HUES64 (cell line): ENCODE measurements at regions not wholly inside any gene's neighbourhood (a gene's known extent, or its start where the extent isn't known, plus 50 kb on each side); places are given as distances from the start of the nearest gene placed in this dataset.

Source experiments
- H3K27ac ChIP-seq: 2 replicates; pipeline ENCODE4 v1.7.0; 2013; ENCODE audit warnings: low read depth, low read length, inconsistent platforms
- H3K27me3 ChIP-seq: 2 replicates; pipeline ENCODE4 v1.6.1; 2013; ENCODE audit warnings: mild to moderate bottlenecking, low read length; ENCODE audit not compliant: insufficient read depth
- H3K36me3 ChIP-seq: 2 replicates; pipeline ENCODE4 v1.6.1; 2013; ENCODE audit warnings: mild to moderate bottlenecking, low read length; ENCODE audit not compliant: insufficient read depth
- H3K4me1 ChIP-seq: 2 replicates; pipeline ENCODE4 v1.6.1; 2013; ENCODE audit warnings: mild to moderate bottlenecking, low read length, moderate library complexity; ENCODE audit not compliant: insufficient read depth
- H3K4me3 ChIP-seq: 2 replicates; pipeline ENCODE4 v1.5.1; 2013; ENCODE audit warnings: mild to moderate bottlenecking, low read length, moderate library complexity
- H3K9ac ChIP-seq: 2 replicates; pipeline ENCODE4 v1.6.1; 2013; ENCODE audit warnings: mild to moderate bottlenecking, low read depth, low read length
- H3K9me3 ChIP-seq: 2 replicates; pipeline ENCODE4 v1.6.1; 2013; ENCODE audit warnings: low read depth, low read length; ENCODE audit not compliant: insufficient read depth
- WGBS: fragments of 150-250, 120-280 bp; methylation state at CpG from one replicate; pipeline ENCODE4 v1.1.7; 2013; ENCODE audit warnings: missing lambda C conversion rate; 5-methylcytosine and 5-hydroxymethylcytosine counted together

DNA sequence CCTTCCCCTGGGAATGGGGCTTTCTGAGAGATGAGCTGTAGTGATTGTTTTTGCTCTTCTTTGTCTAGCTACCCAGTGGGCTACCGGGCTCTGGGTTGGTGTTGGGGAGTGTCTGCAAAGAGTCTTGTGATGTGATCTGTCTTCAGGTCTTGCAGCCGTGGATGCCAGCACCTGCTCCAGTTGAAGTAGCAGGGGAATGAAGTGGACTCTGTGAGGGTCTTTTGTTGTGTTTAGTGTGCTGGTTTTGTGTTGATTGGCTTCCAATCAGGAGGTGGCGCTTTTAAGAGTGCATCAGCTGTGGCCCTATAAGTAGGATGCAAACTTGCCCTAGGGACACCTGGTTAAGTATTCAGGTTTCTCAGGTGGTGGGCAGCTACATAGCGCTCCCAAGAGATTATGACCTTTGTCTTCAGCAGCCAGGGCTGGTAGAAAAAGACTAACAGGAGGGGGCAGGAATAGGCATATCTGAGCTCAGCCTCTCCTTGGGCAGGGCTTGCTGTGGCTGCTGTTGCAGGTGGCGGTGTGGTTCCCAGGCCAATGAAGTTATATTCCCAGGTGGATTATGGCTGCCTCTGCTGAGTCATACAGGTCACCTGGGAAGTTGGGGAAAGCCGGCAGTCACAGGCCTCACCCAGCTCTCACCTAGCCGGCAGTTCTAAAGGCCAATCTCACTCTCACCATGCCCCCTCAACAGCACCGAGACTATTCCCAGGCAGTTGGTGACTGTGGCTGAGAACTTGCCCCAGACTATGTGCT lies 315.7 kb upstream of the C11orf87 start:
- 68% methylated on average over 8 of the region's 8 CpGs for WGBS
- Histone ChIP-seq H3K27ac (peak overlapping the region; percentile 88), H3K27me3 (no peaks in the 10 kb centered on the region), H3K4me1 (peaks cover 21% of the 10 kb centered on the region), H3K4me3 (no peak overlapping the region), H3K36me3 (no peaks in the 10 kb centered on the region), H3K9me3 (no peaks in the 10 kb centered on the region; the same call in 1 of the 2 replicates), H3K9ac (0 out of 2 replicates have a peak overlapping the region, but pooled peaks have one; percentile 41)

DNA sequence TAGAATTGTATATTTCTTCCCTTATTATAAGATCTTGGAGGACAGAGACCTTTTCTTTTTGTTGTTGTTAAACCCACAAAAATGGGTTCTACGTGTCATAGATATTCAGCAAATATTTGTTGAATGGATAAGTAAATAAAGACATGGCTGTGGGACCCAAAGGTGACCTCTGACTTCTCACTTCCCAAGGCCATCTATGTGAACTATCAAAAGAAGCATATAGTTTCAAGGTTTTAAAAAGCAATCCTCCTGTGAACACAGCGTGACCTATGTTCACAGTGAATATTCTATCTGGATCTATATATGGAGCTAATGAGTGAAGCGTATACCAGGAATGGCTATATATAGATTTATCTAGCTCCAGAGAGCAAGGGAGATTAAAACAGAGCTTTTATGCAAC lies 312.8 kb upstream of the C11orf87 start:
- Histone ChIP-seq H3K9me3 (no peaks in the 10 kb centered on the region), H3K9ac (no peak overlapping the region), H3K36me3 (no peaks in the 10 kb centered on the region), H3K27me3 (no peaks in the 10 kb centered on the region), H3K4me1 (peaks cover 36% of the 10 kb centered on the region), H3K27ac (no peak overlapping the region), H3K4me3 (no peak overlapping the region)
- 92% methylated on average over 3 of the region's 3 CpGs for WGBS

DNA sequence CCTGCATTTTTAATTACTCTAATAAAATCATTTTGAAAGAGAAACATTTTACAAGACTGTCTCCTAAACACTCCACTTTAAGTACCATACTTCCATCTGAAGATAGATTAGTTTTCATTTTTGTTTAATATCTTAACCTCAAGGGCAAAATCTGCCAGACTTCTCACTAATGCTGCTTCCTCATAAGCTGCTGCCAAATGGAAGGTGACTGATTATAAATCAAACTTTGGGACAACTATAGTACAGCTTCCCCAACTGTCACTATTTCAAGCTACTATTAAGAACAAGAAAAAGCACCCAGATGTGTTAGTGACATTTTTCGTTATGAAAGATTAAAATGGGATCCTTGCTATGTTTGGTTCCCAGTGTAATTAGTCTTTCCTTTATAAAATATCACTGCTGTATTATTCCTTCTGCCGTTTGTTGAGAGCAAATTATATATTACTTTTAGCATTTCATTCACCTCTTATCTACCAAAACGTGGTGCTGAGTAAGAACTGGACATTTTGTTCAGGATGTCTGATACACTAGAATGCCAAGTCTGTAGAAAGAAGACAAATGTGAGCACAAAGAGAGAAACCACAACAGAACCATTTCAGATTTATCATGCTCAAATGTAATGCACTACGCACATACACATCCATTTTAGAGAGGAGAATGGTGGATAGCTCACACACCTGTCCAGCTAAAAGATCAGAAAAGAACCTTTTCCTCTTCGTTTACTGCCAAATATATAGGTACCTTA lies 312.2 kb upstream of the C11orf87 start:
- no peaks in the 10 kb centered on the region for H3K9me3 ChIP-seq
- H3K36me3 ChIP-seq = no peaks in the 10 kb centered on the region
- peaks cover 36% of the 10 kb centered on the region for H3K4me1 ChIP-seq
- WGBS = 95% methylated on average over 3 of the region's 5 CpGs
- no peak overlapping the region for H3K9ac ChIP-seq
- no peaks in the 10 kb centered on the region for H3K27me3 ChIP-seq
- no peak overlapping the region for H3K27ac ChIP-seq
- no peak overlapping the region for H3K4me3 ChIP-seq

DNA sequence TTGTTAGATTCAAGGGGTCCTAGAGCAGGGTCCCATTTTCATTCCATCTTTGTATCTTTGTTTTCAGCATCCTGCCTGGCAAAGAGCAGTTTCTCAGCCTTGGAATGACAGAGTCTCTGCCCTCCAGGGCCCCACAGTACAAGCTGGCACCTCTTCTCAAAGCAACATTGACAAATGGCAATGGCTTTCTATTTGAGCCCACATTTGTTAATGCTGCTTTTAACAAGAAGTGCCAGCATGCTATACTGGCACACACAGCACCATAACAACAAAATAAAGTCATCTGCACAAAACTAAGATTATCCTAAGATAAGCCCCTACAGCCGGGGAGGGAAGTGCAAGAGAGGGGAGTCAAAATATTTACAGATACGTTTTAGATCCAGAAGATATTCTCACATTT lies 309.7 kb upstream of the C11orf87 start:
- 76% methylated on average over 2 of the region's 2 CpGs for WGBS
- no peak overlapping the region for H3K4me3 ChIP-seq
- H3K27me3 ChIP-seq = no peaks in the 10 kb centered on the region
- no peaks in the 10 kb centered on the region for H3K36me3 ChIP-seq
- peaks cover 15% of the 10 kb centered on the region for H3K4me1 ChIP-seq
- H3K9ac ChIP-seq = no peak overlapping the region
- no peaks in the 10 kb centered on the region for H3K9me3 ChIP-seq
- H3K27ac ChIP-seq = no peak overlapping the region

DNA sequence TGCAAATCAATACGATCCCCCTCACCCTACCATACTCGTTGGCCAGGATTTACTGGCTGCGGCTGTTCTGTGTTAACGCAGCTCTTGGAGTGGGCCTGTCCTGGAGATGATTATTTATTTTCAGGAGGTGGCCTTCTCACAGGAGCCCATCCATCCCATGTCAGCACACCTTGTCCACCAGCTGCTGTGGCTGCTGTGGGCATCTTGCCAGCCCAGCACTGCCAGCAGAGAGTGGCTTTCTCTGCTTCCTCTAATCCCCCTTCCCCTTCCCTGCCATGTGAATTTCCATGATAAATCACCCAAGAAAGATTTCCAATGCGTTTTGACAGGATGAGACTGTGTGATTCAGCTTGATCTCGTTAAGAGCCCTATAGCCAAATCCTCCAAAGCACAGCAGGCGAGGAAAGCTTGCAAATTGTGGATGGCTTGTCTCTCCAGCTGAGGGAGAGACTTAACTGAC lies 309.1 kb upstream of the C11orf87 start:
- Histone ChIP-seq H3K9me3 (no peaks in the 10 kb centered on the region), H3K36me3 (no peaks in the 10 kb centered on the region), H3K4me3 (no peak overlapping the region), H3K4me1 (peaks cover 15% of the 10 kb centered on the region), H3K27ac (no peak overlapping the region), H3K9ac (no peak overlapping the region), H3K27me3 (no peaks in the 10 kb centered on the region)
- 53% methylated on average over 7 of the region's 7 CpGs for WGBS

DNA sequence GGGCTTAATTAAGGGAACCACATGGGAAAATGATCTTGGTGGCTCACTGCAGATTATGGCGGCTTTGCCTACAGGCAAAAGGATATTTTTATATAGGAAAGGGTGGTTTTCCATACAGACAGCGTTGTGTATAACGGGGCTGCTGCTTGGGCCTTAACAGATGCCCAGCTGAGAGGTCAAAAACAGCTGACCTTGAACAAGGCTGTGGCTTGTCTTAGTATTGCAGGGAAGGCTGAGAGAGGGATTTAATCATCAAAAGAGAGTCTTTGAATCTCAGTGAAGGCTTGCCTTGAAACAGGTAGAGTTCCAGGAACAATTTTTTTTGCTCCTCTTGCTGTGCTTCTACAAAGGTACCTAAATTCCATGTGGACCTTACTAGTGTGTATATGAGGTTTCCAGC lies 301.6 kb upstream of the C11orf87 start:
- 76% methylated on average over 3 of the region's 3 CpGs for WGBS
- Histone ChIP-seq H3K4me3 (no peak overlapping the region), H3K27me3 (no peaks in the 10 kb centered on the region), H3K27ac (no peak overlapping the region), H3K36me3 (no peaks in the 10 kb centered on the region), H3K4me1 (peaks cover 28% of the 10 kb centered on the region), H3K9ac (no peak overlapping the region), H3K9me3 (no peaks in the 10 kb centered on the region)

DNA sequence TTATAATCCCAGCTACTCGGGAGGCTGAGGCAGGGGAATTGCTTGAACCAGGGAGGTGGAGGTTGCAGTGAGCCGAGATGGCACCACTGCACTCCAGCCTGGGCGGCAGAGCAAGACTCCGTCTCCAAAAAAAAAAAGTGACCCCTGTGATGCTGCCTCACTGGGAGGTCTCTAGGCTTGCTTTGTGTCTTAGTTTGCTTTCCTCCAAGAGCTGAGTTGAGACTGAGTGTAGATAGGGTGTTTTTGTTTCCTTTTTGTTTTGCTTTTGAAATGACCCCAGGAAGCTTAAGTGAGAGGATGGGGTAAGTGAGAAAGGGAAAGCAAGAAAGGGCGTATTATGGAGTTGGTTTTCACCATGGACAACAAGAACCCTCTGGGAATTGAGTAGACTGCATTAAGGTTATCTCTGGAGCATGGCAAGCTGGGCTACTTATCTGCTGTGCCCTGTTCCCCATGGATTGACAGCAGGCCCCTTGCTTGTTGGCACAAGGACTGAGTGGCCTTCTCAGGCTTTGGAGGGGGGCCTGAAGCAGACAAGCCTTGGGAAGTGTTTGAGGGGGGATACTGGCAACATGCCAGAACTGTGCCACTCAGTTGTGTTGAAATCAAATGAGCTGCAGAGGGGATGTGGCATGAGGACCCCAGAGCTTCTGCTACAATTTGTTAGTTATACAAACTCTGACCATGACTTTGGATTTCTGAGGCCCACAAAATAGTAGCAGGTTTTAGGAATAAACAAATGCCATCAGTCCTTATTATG lies 300.6 kb upstream of the C11orf87 start:
- Histone ChIP-seq H3K27ac (no peak overlapping the region), H3K4me1 (peaks cover 28% of the 10 kb centered on the region), H3K9ac (no peak overlapping the region), H3K36me3 (no peaks in the 10 kb centered on the region), H3K27me3 (no peaks in the 10 kb centered on the region), H3K4me3 (no peak overlapping the region), H3K9me3 (no peaks in the 10 kb centered on the region)
- WGBS = 70% methylated on average over 5 of the region's 5 CpGs

DNA sequence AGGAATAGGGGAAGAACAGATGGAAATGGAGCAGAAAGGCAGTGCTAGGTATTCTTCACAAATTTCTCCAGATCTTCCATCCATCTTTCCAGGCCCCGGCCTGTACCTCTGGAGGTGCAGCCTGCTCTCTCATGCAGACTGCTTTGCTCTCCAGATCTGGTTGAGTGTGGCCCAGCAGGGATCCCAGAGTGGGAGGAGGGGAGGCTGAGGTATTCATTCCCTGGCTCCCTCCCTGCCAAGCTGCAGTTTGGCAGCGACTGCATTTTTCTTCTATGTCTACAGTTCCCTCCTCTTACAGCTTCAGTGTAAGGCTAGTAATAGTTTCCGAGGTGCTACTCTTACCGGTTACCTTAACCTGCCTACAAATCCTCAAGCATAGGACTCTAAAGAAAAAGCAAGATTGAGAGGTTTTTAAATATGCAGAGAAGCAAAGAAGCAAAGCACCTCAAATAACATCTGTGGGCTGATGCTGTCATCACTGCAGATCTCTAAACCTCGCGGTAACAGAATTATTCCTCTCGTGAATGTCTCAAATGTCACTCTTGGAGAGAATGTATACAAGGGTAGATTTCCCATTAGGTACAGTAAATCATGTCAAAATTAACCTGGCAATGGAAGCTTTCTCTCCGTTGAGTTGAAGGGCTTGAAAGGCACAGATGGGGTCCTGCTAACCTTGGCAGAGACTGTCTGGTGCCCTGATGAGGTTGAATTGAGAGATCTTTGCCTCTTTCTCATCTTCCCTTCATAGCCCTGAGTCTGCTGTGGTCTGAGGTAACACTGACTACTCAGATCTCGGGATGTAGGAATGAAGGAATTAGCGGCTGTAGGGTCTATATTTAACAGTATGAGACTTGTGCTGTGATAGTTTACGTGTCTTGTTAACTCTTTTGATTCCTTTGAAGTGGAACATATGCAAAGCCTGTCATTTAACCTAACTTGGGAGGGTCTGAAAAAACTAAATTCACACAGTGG lies 297.9 kb upstream of the C11orf87 start:
- no peak overlapping the region for H3K27ac ChIP-seq
- H3K4me1 ChIP-seq = peaks cover 28% of the 10 kb centered on the region
- no peak overlapping the region for H3K9ac ChIP-seq
- no peak overlapping the region for H3K4me3 ChIP-seq
- H3K27me3 ChIP-seq = no peaks in the 10 kb centered on the region
- H3K36me3 ChIP-seq = no peaks in the 10 kb centered on the region
- whole genome bisulfite sequencing = 62% methylated on average over 10 of the region's 11 CpGs
- H3K9me3 ChIP-seq = no peaks in the 10 kb centered on the region

DNA sequence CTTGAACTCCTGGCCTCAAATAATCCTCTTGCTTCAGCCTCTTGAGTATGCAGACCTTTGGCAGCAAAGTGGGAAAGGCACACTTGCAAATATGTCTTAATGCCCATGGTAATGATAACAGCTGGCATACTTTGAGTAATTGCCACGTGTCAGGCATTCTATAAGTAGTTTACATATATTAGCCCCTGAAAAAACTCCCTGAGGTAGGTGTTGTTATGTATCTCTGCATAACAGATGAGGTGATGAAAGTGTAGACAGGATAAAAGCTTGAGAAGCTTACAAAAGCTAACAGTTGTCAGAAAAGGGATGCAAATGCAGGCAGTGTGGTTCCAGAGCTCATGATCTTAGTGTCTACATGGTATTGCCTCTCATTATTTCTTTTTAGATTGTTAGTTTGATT lies 291.1 kb upstream of the C11orf87 start:
- Histone ChIP-seq H3K4me1 (peaks cover 14% of the 10 kb centered on the region; the same call in 1 of the 2 replicates), H3K9me3 (no peaks in the 10 kb centered on the region), H3K36me3 (no peaks in the 10 kb centered on the region), H3K4me3 (no peak overlapping the region), H3K27me3 (no peaks in the 10 kb centered on the region; the same call in 1 of the 2 replicates), H3K9ac (no peak overlapping the region), H3K27ac (no peak overlapping the region)
- WGBS = 0% methylated on average over 1 of the region's 1 CpG

DNA sequence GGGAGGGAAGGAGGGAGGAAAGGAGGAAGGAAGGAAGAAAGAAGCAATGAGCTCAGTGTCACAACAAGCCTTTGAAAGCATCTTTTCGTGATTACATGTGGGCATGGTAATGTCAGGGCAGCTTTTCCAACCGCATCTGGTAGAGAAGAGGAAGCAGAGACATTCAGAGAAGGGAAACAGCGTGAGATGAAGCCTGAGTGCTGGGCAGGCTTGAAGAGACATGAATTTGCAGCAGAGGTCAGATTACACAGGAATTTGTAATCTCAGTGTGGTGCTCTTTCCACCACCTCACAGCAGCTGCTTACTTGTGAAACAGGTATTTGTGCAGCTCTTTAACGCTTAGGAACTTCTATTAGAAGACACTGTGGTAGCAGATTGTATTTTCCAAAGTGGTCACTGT lies 289.5 kb upstream of the C11orf87 start:
- no peak overlapping the region for H3K4me3 ChIP-seq
- no peaks in the 10 kb centered on the region; the same call in 1 of the 2 replicates for H3K27me3 ChIP-seq
- no peak overlapping the region for H3K27ac ChIP-seq
- 49% methylated on average over 4 of the region's 4 CpGs for WGBS
- no peak overlapping the region for H3K9ac ChIP-seq
- peaks cover 14% of the 10 kb centered on the region; the same call in 1 of the 2 replicates for H3K4me1 ChIP-seq
- H3K36me3 ChIP-seq = no peaks in the 10 kb centered on the region
- H3K9me3 ChIP-seq = no peaks in the 10 kb centered on the region
